GM18861 (cell line): ENCODE measurements at regions not wholly inside any gene's neighbourhood (a gene's known extent, or its start where the extent isn't known, plus 50 kb on each side); places are given as distances from the start of the nearest gene placed in this dataset.
"Not testable (repeated sequence)": the region's sequence is repeated elsewhere in the genome, so short reads cannot be mapped to it uniquely, and the experiment has no call there.

ENCODE experiments used
- ATAC-seq: cut with Tn5 transposase; IDR thresholded peaks from one replicate; pipeline ENCODE4 v1.9.1; 2021; ENCODE audit not compliant: unreplicated experiment

GRCh38 chr3:94323596-94323995 is 260.7 kb downstream of the NSUN3 start:
- ATAC-seq: no peak

- no peak for ATAC-seq
These were observed 269.0 kb downstream of the NSUN3 start for GRCh38 chr3:94331831-94332230.

- no peak for ATAC-seq
These were observed 273.3 kb downstream of the NSUN3 start for GRCh38 chr3:94336046-94336753.

GRCh38 chr3:94345101-94345500 is 282.2 kb downstream of the NSUN3 start:
- no peak for ATAC-seq

- no peak for ATAC-seq
These were observed 286.5 kb downstream of the NSUN3 start for GRCh38 chr3:94349310-94349878.

GRCh38 chr3:94356581-94356980 is 293.7 kb downstream of the NSUN3 start:
- ATAC-seq: no peak

GRCh38 chr3:94359996-94360395 is 297.1 kb downstream of the NSUN3 start:
- ATAC-seq: no peak

- ATAC-seq: no peak
These were observed 298.1 kb downstream of the NSUN3 start for GRCh38 chr3:94360987-94361386.

- no peak for ATAC-seq
These were observed 299.5 kb downstream of the NSUN3 start for GRCh38 chr3:94362393-94362792.

- no peak for ATAC-seq
These were observed 302.1 kb downstream of the NSUN3 start for GRCh38 chr3:94365006-94365405.

GRCh38 chr3:94372026-94372425 is 309.2 kb downstream of the NSUN3 start:
- ATAC-seq: no peak

- ATAC-seq: no peak
These were observed 310.6 kb downstream of the NSUN3 start for GRCh38 chr3:94373456-94373855.

GRCh38 chr3:94374439-94375161 is 311.7 kb downstream of the NSUN3 start:
- ATAC-seq: no peak

GRCh38 chr3:94377123-94377696 is 314.3 kb downstream of the NSUN3 start:
- not testable (repeated sequence) for ATAC-seq

- ATAC-seq: not testable (repeated sequence)
These were observed 315.0 kb downstream of the NSUN3 start for GRCh38 chr3:94377863-94378262.

- ATAC-seq: no peak
These were observed 315.5 kb downstream of the NSUN3 start for GRCh38 chr3:94378322-94378721.

GRCh38 chr3:94379264-94379663 is 316.4 kb downstream of the NSUN3 start:
- ATAC-seq: no peak

- no peak for ATAC-seq
These were observed 332.0 kb downstream of the NSUN3 start for GRCh38 chr3:94394885-94395284.

GRCh38 chr3:94395851-94396250 is 333.0 kb downstream of the NSUN3 start:
- ATAC-seq: no peak

- no peak for ATAC-seq
These were observed 335.2 kb downstream of the NSUN3 start for GRCh38 chr3:94398036-94398435.

- ATAC-seq: no peak
These were observed 338.6 kb downstream of the NSUN3 start for GRCh38 chr3:94401466-94401865.

- ATAC-seq: no peak
These were observed 339.3 kb downstream of the NSUN3 start for GRCh38 chr3:94402126-94402525.
